ENCODE measurements at regions not wholly inside any gene's neighbourhood (a gene's known extent, or its start where the extent isn't known, plus 50 kb on each side); places are given as distances from the start of the nearest gene placed in this dataset.
A peak's percentile ranks its signal among the peaks of the same experiment; 100 is the strongest.
"Not testable (repeated sequence)": the region's sequence is repeated elsewhere in the genome, so short reads cannot be mapped to it uniquely, and the experiment has no call there.

GRCh38 chr20:55650657-55651360 is 354.5 kb downstream of the CBLN4 start:
- Histone ChIP-seq H3K27me3 (ENCODE audit: control insufficient read depth, insufficient read depth) (no peaks in the 10 kb centered on the region), H3K4me3 (ENCODE audit: low read length) (no peak overlapping the region), H3K4me1 (ENCODE audit: control insufficient read depth, insufficient read depth, low read length) (peaks cover 1% of the 10 kb centered on the region), H3K27ac (ENCODE audit: low read length) (no peak overlapping the region), H3K9me3 (ENCODE audit: control insufficient read depth, low read length) (no peaks in the 10 kb centered on the region)
- ATAC-seq (no peak), DNase-seq (no peak)
- 51% methylated on average over 6 of the region's 6 CpGs for WGBS
- intact Hi-C loops (cut with DNase I) = no loop called here

- Histone ChIP-seq H3K9me3 (ENCODE audit: control insufficient read depth, low read length) (no peaks in the 10 kb centered on the region), H3K4me1 (ENCODE audit: control insufficient read depth, insufficient read depth, low read length) (peaks cover 1% of the 10 kb centered on the region), H3K4me3 (ENCODE audit: low read length) (no peak overlapping the region), H3K27me3 (ENCODE audit: control insufficient read depth, insufficient read depth) (no peaks in the 10 kb centered on the region), H3K27ac (ENCODE audit: low read length) (no peak overlapping the region)
- WGBS = 70% methylated on average over 6 of the region's 6 CpGs
- intact Hi-C loops (cut with DNase I) = no loop called here
- ATAC-seq = no peak
- DNase-seq = no peak
Observed at GRCh38 chr20:55649254-55649653, 356.1 kb downstream of the CBLN4 start.

DNA sequence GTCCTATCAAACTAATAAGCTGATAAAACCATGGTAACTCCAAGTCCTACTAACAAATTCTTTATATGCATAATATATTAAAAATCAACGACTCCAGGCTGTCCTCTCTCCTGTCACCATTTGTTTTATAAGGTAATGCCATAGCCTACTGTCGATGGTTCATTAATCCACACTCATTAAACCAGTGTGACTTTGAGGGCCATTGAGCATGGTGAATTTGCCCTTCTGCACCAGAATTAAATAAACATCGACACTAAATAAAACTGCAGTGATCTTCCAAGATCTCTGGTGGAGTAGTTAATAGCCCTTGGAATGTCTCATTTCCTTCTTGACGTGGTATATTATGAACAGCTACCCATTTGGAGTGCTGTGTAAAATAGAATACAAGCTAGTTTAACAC is 358.5 kb downstream of the CBLN4 start:
- peaks cover 1% of the 10 kb centered on the region for H3K4me1 ChIP-seq (ENCODE audit: control insufficient read depth, insufficient read depth, low read length)
- 75% methylated on average over 4 of the region's 4 CpGs for WGBS
- DNase-seq (no peak), ATAC-seq (no peak)
- no peaks in the 10 kb centered on the region for H3K27me3 ChIP-seq (ENCODE audit: control insufficient read depth, insufficient read depth)
- H3K4me3 ChIP-seq (ENCODE audit: low read length) = no peak overlapping the region
- no peak overlapping the region for H3K27ac ChIP-seq (ENCODE audit: low read length)
- intact Hi-C loops (cut with DNase I) = no loop called here
- H3K9me3 ChIP-seq (ENCODE audit: control insufficient read depth, low read length) = no peaks in the 10 kb centered on the region

GRCh38 chr20:55641497-55641896 is 363.8 kb downstream of the CBLN4 start:
- no peaks in the 10 kb centered on the region for H3K9me3 ChIP-seq (ENCODE audit: control insufficient read depth, low read length)
- no peak overlapping the region for H3K4me3 ChIP-seq (ENCODE audit: low read length)
- no peak for DNase-seq
- no peaks in the 10 kb centered on the region for H3K27me3 ChIP-seq (ENCODE audit: control insufficient read depth, insufficient read depth)
- no peaks in the 10 kb centered on the region for H3K4me1 ChIP-seq (ENCODE audit: control insufficient read depth, insufficient read depth, low read length)
- intact Hi-C loops (cut with DNase I) = no loop called here
- no peak overlapping the region for H3K27ac ChIP-seq (ENCODE audit: low read length)
- 52% methylated on average over 1 of the region's 1 CpG for WGBS
- ATAC-seq = no peak

DNA sequence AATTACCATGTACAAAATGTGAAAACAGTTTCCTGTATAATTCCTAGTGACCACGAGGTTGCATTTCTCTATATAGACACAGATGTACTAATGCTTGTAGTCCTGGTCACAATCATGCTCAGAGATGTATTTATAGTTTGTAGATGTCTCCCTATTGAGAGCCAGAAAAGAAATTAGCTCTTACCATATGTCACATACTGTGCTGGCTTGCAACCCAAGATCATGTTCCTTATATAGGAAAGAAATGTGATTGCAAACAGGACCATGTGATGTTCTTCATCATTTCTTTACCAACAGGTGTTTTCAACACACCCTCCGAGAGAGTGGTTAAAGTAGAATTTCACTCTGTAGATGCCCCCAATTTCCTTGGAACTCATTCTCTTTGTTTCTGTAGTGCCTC is 369.4 kb downstream of the CBLN4 start:
- no peaks in the 10 kb centered on the region for H3K27me3 ChIP-seq (ENCODE audit: control insufficient read depth, insufficient read depth)
- H3K4me3 ChIP-seq (ENCODE audit: low read length) = no peak overlapping the region
- no peaks in the 10 kb centered on the region for H3K4me1 ChIP-seq (ENCODE audit: control insufficient read depth, insufficient read depth, low read length)
- ATAC-seq = no peak
- H3K9me3 ChIP-seq (ENCODE audit: control insufficient read depth, low read length) = no peaks in the 10 kb centered on the region
- H3K27ac ChIP-seq (ENCODE audit: low read length) = no peak overlapping the region
- 70% methylated on average over 2 of the region's 2 CpGs for WGBS
- no peak for DNase-seq
- intact Hi-C loops (cut with DNase I) = no loop called here

- H3K4me1 ChIP-seq (ENCODE audit: control insufficient read depth, insufficient read depth, low read length) = no peaks in the 10 kb centered on the region
- H3K27me3 ChIP-seq (ENCODE audit: control insufficient read depth, insufficient read depth) = no peaks in the 10 kb centered on the region
- no peaks in the 10 kb centered on the region for H3K9me3 ChIP-seq (ENCODE audit: control insufficient read depth, low read length)
- WGBS = 93% methylated on average over 6 of the region's 6 CpGs
- H3K27ac ChIP-seq (ENCODE audit: low read length) = no peak overlapping the region
- intact Hi-C loops (cut with DNase I) = no loop called here
- DNase-seq (peak in 1 of 3 donors; percentile 17), ATAC-seq (no peak)
- no peak overlapping the region for H3K4me3 ChIP-seq (ENCODE audit: low read length)
Observed at GRCh38 chr20:55632592-55632991, 372.7 kb downstream of the CBLN4 start.

GRCh38 chr20:55629143-55629542 is 376.2 kb downstream of the CBLN4 start:
- H3K27ac ChIP-seq (ENCODE audit: low read length); H3K4me3 ChIP-seq (ENCODE audit: low read length); ATAC-seq; H3K9me3 ChIP-seq (ENCODE audit: control insufficient read depth, low read length); H3K4me1 ChIP-seq (ENCODE audit: control insufficient read depth, insufficient read depth, low read length); DNase-seq; intact Hi-C loops (cut with DNase I); H3K27me3 ChIP-seq (ENCODE audit: control insufficient read depth, insufficient read depth): not testable (repeated sequence)
- WGBS = 85% methylated on average over 4 of the region's 4 CpGs

DNA sequence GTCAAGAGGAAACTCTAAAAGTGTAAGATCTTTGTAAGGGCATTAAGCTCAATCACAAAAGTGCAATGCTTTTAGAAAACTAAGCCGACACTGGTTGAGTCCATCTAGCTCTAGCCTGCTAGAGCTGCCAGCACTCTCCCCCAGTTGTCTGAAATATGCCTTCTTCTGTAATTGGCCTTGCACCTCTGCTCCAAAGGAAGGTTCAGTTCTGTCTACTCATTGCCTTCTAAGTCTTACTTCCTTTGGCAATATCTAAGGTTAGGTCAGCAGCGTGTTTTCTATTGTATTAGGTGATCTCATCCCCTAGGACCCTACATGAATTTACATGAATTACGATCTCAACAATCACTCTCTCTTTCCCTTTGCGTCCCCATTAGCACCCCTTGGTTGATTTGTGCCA is 378.6 kb downstream of the CBLN4 start:
- Histone ChIP-seq H3K27me3 (ENCODE audit: control insufficient read depth, insufficient read depth) (no peaks in the 10 kb centered on the region), H3K4me1 (ENCODE audit: control insufficient read depth, insufficient read depth, low read length) (no peaks in the 10 kb centered on the region), H3K4me3 (ENCODE audit: low read length) (no peak overlapping the region), H3K27ac (ENCODE audit: low read length) (no peak overlapping the region), H3K9me3 (ENCODE audit: control insufficient read depth, low read length) (no peaks in the 10 kb centered on the region)
- ATAC-seq (no peak), DNase-seq (no peak)
- intact Hi-C loops (cut with DNase I) = no loop called here
- 86% methylated on average over 4 of the region's 4 CpGs for WGBS

DNA sequence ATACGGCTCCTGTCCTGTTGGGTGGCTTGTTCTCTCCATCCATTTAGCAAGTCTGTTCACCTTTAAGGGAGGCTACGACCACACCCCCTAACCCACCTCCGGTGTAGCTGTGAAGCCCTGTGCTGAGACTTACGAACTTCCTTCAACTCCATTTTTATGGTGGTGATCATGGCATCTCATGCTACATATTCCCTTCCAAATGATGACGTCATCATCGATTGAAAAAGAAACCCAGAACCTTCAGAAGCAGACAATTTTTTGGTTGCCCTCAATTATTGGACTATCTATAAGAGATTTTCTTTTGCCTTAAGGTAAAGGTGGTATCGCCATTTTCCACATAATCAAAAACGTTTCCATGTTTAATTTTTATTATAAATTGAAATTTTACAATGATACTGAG is 389.0 kb downstream of the CBLN4 start:
- WGBS = 78% methylated on average over 8 of the region's 8 CpGs
- H3K4me3 ChIP-seq (ENCODE audit: low read length) = no peak overlapping the region
- H3K27me3 ChIP-seq (ENCODE audit: control insufficient read depth, insufficient read depth) = no peaks in the 10 kb centered on the region
- H3K9me3 ChIP-seq (ENCODE audit: control insufficient read depth, low read length) = no peaks in the 10 kb centered on the region
- ATAC-seq (no peak), DNase-seq (no peak)
- intact Hi-C loops (cut with DNase I) = no loop called here
- H3K27ac ChIP-seq (ENCODE audit: low read length) = no peak overlapping the region
- H3K4me1 ChIP-seq (ENCODE audit: control insufficient read depth, insufficient read depth, low read length) = no peaks in the 10 kb centered on the region

DNA sequence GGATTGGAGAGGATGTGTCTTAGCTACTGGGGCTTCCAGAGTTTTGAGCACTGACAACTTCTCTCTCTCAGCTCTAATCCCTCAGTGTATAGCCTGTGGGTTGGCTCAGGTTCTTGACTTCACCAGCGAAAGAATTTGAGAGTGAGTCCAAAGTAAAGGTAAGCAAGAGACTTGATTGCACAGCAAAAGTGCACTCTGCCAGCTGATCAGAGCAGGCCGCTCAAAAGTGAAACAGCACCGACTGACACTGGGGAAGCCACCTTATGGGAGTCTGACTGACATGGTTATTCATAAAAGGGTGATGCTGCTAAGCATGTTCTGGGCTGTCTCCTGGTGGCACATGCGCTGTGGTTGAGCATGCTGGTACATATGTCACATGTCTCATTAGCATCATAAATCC is 389.5 kb downstream of the CBLN4 start:
- DNase-seq = no peak
- H3K4me1 ChIP-seq (ENCODE audit: control insufficient read depth, insufficient read depth, low read length) = no peaks in the 10 kb centered on the region
- no peak for ATAC-seq

GRCh38 chr20:55614220-55614757 is 391.0 kb downstream of the CBLN4 start:
- intact Hi-C loops (cut with DNase I) = no loop called here
- Histone ChIP-seq H3K27ac (ENCODE audit: low read length) (no peak overlapping the region), H3K4me1 (ENCODE audit: control insufficient read depth, insufficient read depth, low read length) (no peaks in the 10 kb centered on the region), H3K9me3 (ENCODE audit: control insufficient read depth, low read length) (no peaks in the 10 kb centered on the region), H3K4me3 (ENCODE audit: low read length) (no peak overlapping the region), H3K27me3 (ENCODE audit: control insufficient read depth, insufficient read depth) (no peaks in the 10 kb centered on the region)
- ATAC-seq (no peak), DNase-seq (no peak)
- 71% methylated on average over 7 of the region's 7 CpGs for WGBS

More for the DNA sequence above, 389.5 kb downstream of the CBLN4 start:
- no peak overlapping the region for H3K27ac ChIP-seq (ENCODE audit: low read length)
- intact Hi-C loops (cut with DNase I) = no loop called here
- 87% methylated on average over 4 of the region's 4 CpGs for WGBS
- H3K9me3 ChIP-seq (ENCODE audit: control insufficient read depth, low read length) = no peaks in the 10 kb centered on the region
- H3K4me3 ChIP-seq (ENCODE audit: low read length) = no peak overlapping the region
- H3K27me3 ChIP-seq (ENCODE audit: control insufficient read depth, insufficient read depth) = no peaks in the 10 kb centered on the region

DNA sequence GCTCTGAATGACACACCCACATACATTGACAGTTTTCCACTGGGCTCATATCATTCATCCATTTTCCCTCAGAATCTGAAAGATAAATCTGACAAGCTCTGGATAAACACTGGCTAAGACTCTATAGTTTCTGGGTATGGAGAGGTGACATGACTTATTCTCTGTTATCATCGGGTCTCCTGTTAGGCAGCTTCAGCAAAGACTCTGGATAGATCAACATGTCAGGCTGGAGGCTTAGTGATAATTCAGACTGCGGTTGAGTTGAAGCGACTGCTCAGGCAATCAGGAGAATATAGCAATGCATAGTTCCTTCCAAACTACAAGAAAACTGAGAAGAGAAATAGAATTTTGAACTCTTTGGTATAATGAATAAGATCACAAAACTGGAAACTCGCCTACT is 394.6 kb downstream of the CBLN4 start:
- Histone ChIP-seq H3K4me1 (ENCODE audit: control insufficient read depth, insufficient read depth, low read length) (no peaks in the 10 kb centered on the region), H3K4me3 (ENCODE audit: low read length) (no peak overlapping the region), H3K9me3 (ENCODE audit: control insufficient read depth, low read length) (no peaks in the 10 kb centered on the region), H3K27me3 (ENCODE audit: control insufficient read depth, insufficient read depth) (no peaks in the 10 kb centered on the region), H3K27ac (ENCODE audit: low read length) (no peak overlapping the region)
- no peak for DNase-seq
- ATAC-seq = no peak
- WGBS = 49% methylated on average over 4 of the region's 4 CpGs
- intact Hi-C loops (cut with DNase I) = no loop called here

Data from right cardiac atrium (tissue), 5 donors.